Muscle layer of colon (tissue), 2 donors: ENCODE measurements at regions not wholly inside any gene's neighbourhood (a gene's known extent, or its start where the extent isn't known, plus 50 kb on each side); places are given as distances from the start of the nearest gene placed in this dataset.
A peak's percentile ranks its signal among the peaks of the same experiment; 100 is the strongest.

ENCODE experiments used
- H3K27ac ChIP-seq: one replicate; pipeline ENCODE4 v1.7.0; 2013; ENCODE audit warnings: low read depth, mild to moderate bottlenecking, low read length, moderate library complexity
- H3K27me3 ChIP-seq, 2 donors: one replicate each; pipeline ENCODE4 v1.7.0; 2013; ENCODE audit warnings: low read length in 2 of 2, mild to moderate bottlenecking in 2 of 2; ENCODE audit not compliant: insufficient read depth in 2 of 2, control insufficient read depth in 1 of 2
- H3K36me3 ChIP-seq: one replicate; pipeline ENCODE4 v1.7.0; 2013; ENCODE audit warnings: mild to moderate bottlenecking, low read length; ENCODE audit not compliant: insufficient read depth
- H3K4me1 ChIP-seq: one replicate; pipeline ENCODE4 v1.7.0; 2013; ENCODE audit warnings: mild to moderate bottlenecking, low read length; ENCODE audit not compliant: insufficient read depth
- H3K4me3 ChIP-seq, 2 donors: one replicate each; pipeline ENCODE4 v1.7.0; 2013; ENCODE audit warnings: low read length in 2 of 2, low read depth in 1 of 2, mild to moderate bottlenecking in 1 of 2, moderate library complexity in 1 of 2
- H3K9ac ChIP-seq: one replicate; pipeline ENCODE4 v1.7.0; 2013; ENCODE audit warnings: low read length
- H3K9me3 ChIP-seq: one replicate; pipeline ENCODE4 v1.7.0; 2013; ENCODE audit warnings: mild to moderate bottlenecking, low read length
- donor health status: abdominal sarcoma.
- donor health status: Adenocarcinoma of cecum.

GRCh38 chr10:21172542-21172929 is 275.4 kb upstream of the NEBL start:
- H3K27ac ChIP-seq = no peak overlapping the region
- no peaks in the 10 kb centered on the region for H3K36me3 ChIP-seq
- H3K27me3 ChIP-seq = peaks cover 4 to 17% of the 10 kb centered on the region in 2 donors
- H3K4me3 ChIP-seq = peak overlapping the region in 1 of 2 donors; percentile 27
- peaks cover 4% of the 10 kb centered on the region for H3K4me1 ChIP-seq
- no peaks in the 10 kb centered on the region for H3K9me3 ChIP-seq
- no peak overlapping the region for H3K9ac ChIP-seq

GRCh38 chr10:21171936-21172541 is 274.9 kb upstream of the NEBL start:
- H3K9me3 ChIP-seq = no peaks in the 10 kb centered on the region
- peaks cover 4% of the 10 kb centered on the region for H3K4me1 ChIP-seq
- peaks cover 4 to 17% of the 10 kb centered on the region in 2 donors for H3K27me3 ChIP-seq
- H3K4me3 ChIP-seq = no peak overlapping the region
- no peak overlapping the region for H3K9ac ChIP-seq
- H3K36me3 ChIP-seq = no peaks in the 10 kb centered on the region
- no peak overlapping the region for H3K27ac ChIP-seq

- H3K9ac ChIP-seq = no peak overlapping the region
- H3K4me1 ChIP-seq = peaks cover 4% of the 10 kb centered on the region
- no peak overlapping the region for H3K27ac ChIP-seq
Measured at GRCh38 chr10:21171197-21171935, 274.3 kb upstream of the NEBL start.

GRCh38 chr10:21170216-21170615 is 273.1 kb upstream of the NEBL start:
- Histone ChIP-seq H3K4me1 (peaks cover 4% of the 10 kb centered on the region), H3K27ac (no peak overlapping the region), H3K4me3 (no peak overlapping the region), H3K9ac (no peak overlapping the region), H3K36me3 (no peaks in the 10 kb centered on the region), H3K27me3 (peaks cover 4 to 17% of the 10 kb centered on the region in 2 donors), H3K9me3 (no peaks in the 10 kb centered on the region)

More at GRCh38 chr10:21171197-21171935, 274.3 kb upstream of the NEBL start:
- H3K36me3 ChIP-seq = no peaks in the 10 kb centered on the region
- no peaks in the 10 kb centered on the region for H3K9me3 ChIP-seq
- H3K27me3 ChIP-seq = peaks cover 4 to 17% of the 10 kb centered on the region in 2 donors
- H3K4me3 ChIP-seq = no peak overlapping the region

- Histone ChIP-seq H3K36me3 (no peaks in the 10 kb centered on the region), H3K9ac (no peak overlapping the region), H3K4me3 (no peak overlapping the region), H3K27me3 (peaks cover 4 to 12% of the 10 kb centered on the region in 2 donors), H3K27ac (no peak overlapping the region), H3K4me1 (peaks cover 4% of the 10 kb centered on the region), H3K9me3 (no peaks in the 10 kb centered on the region)
Measured at GRCh38 chr10:21169271-21169670, 272.2 kb upstream of the NEBL start.

- Histone ChIP-seq H3K27me3 (no peaks in the 10 kb centered on the region), H3K9me3 (no peaks in the 10 kb centered on the region), H3K9ac (no peak overlapping the region), H3K4me1 (no peaks in the 10 kb centered on the region), H3K4me3 (no peak overlapping the region), H3K27ac (no peak overlapping the region), H3K36me3 (no peaks in the 10 kb centered on the region)
Measured at GRCh38 chr10:21167288-21168010, 270.3 kb upstream of the NEBL start.

- Histone ChIP-seq H3K4me3 (no peak overlapping the region), H3K27ac (no peak overlapping the region)
Measured at GRCh38 chr10:21166557-21167287, 269.6 kb upstream of the NEBL start.

DNA sequence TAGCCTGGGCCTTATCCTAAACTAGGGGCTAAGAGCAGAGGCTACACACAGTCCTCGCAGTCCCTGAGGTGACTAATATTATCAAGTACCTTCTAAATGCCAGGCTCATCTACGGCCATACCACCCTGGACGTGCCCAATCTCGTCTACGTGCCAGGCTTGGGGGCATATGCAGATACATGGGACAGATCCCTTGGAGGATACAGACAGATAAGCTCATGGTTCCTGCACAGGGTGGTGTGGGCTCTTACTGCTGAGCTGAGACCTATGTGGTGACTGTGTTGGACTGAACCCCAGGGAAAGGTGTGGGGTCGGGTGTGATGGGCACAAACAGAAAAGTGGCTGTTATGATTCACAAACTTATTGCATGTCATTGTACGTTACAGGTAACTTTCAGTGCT is 268.4 kb upstream of the NEBL start:
- no peak overlapping the region for H3K27ac ChIP-seq
- no peaks in the 10 kb centered on the region for H3K36me3 ChIP-seq
- H3K9ac ChIP-seq = no peak overlapping the region
- H3K9me3 ChIP-seq = no peaks in the 10 kb centered on the region
- H3K4me1 ChIP-seq = no peaks in the 10 kb centered on the region
- no peak overlapping the region for H3K4me3 ChIP-seq
- no peaks in the 10 kb centered on the region for H3K27me3 ChIP-seq

More at GRCh38 chr10:21166557-21167287, 269.6 kb upstream of the NEBL start:
- H3K36me3 ChIP-seq = no peaks in the 10 kb centered on the region
- no peaks in the 10 kb centered on the region for H3K9me3 ChIP-seq
- H3K27me3 ChIP-seq = no peaks in the 10 kb centered on the region
- H3K4me1 ChIP-seq = no peaks in the 10 kb centered on the region
- no peak overlapping the region for H3K9ac ChIP-seq

DNA sequence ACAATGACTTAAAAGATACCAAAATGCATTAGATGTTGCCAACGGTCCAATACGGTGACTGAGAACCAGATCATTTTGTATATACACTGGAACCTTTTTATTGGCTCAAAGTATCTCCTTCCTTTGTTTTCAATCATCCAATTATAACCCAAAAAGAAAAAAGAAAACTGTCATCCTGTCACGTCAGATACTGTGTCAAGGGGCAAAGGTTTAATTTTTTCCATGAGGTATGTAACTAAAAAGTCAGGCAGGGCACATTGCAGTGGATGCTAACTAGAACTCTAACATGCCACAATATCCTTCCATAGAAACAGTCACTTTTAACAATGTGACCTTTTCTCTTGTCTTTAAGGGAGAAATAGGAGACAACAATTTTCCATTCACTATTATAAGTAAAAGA is 267.6 kb upstream of the NEBL start:
- H3K4me3 ChIP-seq = no peak overlapping the region
- no peaks in the 10 kb centered on the region for H3K36me3 ChIP-seq

GRCh38 chr10:21162948-21163347 is 265.8 kb upstream of the NEBL start:
- no peak overlapping the region for H3K9ac ChIP-seq
- no peaks in the 10 kb centered on the region for H3K9me3 ChIP-seq
- no peaks in the 10 kb centered on the region for H3K4me1 ChIP-seq
- no peaks in the 10 kb centered on the region for H3K27me3 ChIP-seq
- H3K27ac ChIP-seq = no peak overlapping the region
- H3K36me3 ChIP-seq = no peaks in the 10 kb centered on the region
- no peak overlapping the region for H3K4me3 ChIP-seq

More for the DNA sequence above, 267.6 kb upstream of the NEBL start:
- Histone ChIP-seq H3K27ac (no peak overlapping the region), H3K9ac (no peak overlapping the region), H3K4me1 (no peaks in the 10 kb centered on the region), H3K27me3 (no peaks in the 10 kb centered on the region), H3K9me3 (no peaks in the 10 kb centered on the region)

DNA sequence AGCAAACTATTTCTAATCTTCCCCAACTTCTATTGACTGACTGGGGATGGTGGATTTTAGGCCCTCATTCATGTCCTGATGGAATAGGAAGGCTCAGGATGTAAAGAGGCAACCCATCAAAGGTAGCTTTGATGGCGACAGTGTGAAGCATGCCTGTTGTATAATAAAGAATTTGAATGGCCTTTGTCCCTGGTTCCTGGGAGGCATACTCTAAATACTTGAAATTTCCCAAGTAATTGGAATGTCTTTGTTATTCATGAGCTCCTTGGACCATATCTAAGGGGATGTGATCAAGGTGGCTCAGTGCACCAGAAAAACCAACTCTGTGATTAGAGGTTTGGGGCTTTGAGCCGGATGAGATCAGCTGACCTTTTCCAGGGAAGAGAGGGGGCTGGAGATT is 264.5 kb upstream of the NEBL start:
- no peak overlapping the region for H3K27ac ChIP-seq
- no peaks in the 10 kb centered on the region for H3K4me1 ChIP-seq
- no peaks in the 10 kb centered on the region for H3K36me3 ChIP-seq
- H3K9ac ChIP-seq = no peak overlapping the region
- H3K4me3 ChIP-seq = no peak overlapping the region
- H3K27me3 ChIP-seq = no peaks in the 10 kb centered on the region
- H3K9me3 ChIP-seq = no peaks in the 10 kb centered on the region
